ENCODE measurements at regions not wholly inside any gene's neighbourhood (a gene's known extent, or its start where the extent isn't known, plus 50 kb on each side); places are given as distances from the start of the nearest gene placed in this dataset.

DNA sequence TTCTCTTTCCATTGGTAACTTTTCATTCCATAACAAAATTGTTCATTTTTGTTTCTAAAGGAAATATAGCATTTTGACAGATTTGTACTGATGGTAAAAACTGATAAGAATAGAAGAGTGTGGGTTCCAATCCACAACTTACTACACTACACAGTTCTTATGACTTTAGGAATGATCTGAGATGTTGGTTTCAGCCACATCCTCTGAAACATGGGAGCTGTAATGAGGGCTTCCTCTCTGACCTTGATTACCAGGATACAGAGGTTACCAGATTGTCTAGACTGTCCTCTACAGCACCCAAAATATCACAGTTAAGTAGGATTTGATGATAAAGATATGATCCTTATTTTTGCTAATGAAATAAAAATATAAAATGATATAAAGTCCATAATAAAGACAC is 1184.6 kb downstream of the FLRT2 start:
- H2AK5ac ChIP-seq (ENCODE audit: low read depth, low read length) = no peak overlapping the region
- TF ChIP-seq RCOR1 (IDR thresholded peaks at IDR 0.05; ENCODE audit: insufficient replicate concordance, low read length) (no peak), CEBPB (IDR thresholded peaks at IDR 0.05; ENCODE audit: low read depth, low read length) (no peak), NFE2L2 (IDR thresholded peaks at IDR 0.05; ENCODE audit: low read depth, low read length) (no peak), RAD21 (IDR thresholded peaks at IDR 0.05; ENCODE audit: low read length) (no peak), MAFK (IDR thresholded peaks at IDR 0.05; ENCODE audit: low read depth, low read length) (no peak), POLR2A (IDR thresholded peaks at IDR 0.05; ENCODE audit: low read depth, low read length) (no peak), MAZ (IDR thresholded peaks at IDR 0.05; ENCODE audit: borderline replicate concordance, low read depth, low read length) (no peak), RFX5 (IDR thresholded peaks at IDR 0.05; ENCODE audit: low read depth, low read length) (no peak), CHD1 (IDR thresholded peaks at IDR 0.05; ENCODE audit: low read depth, low read length) (no peak), BHLHE40 (IDR thresholded peaks at IDR 0.05; ENCODE audit: low read depth, low read length) (no peak), MXI1 (IDR thresholded peaks at IDR 0.05; ENCODE audit: borderline replicate concordance, low read depth, low read length) (no peak), SMC3 (IDR thresholded peaks at IDR 0.05; ENCODE audit: low read depth, low read length) (no peak), FOS (IDR thresholded peaks at IDR 0.05; ENCODE audit: low read depth, low read length) (no peak)
- TF ChIP-seq, protein P1, sequence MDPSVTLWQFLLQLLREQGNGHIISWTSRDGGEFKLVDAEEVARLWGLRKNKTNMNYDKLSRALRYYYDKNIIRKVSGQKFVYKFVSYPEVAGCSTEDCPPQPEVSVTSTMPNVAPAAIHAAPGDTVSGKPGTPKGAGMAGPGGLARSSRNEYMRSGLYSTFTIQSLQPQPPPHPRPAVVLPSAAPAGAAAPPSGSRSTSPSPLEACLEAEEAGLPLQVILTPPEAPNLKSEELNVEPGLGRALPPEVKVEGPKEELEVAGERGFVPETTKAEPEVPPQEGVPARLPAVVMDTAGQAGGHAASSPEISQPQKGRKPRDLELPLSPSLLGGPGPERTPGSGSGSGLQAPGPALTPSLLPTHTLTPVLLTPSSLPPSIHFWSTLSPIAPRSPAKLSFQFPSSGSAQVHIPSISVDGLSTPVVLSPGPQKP (IDR thresholded peaks at IDR 0.05; ENCODE audit: borderline replicate concordance, low read depth, low read length) = no peak
- TF ChIP-seq, protein P2, sequence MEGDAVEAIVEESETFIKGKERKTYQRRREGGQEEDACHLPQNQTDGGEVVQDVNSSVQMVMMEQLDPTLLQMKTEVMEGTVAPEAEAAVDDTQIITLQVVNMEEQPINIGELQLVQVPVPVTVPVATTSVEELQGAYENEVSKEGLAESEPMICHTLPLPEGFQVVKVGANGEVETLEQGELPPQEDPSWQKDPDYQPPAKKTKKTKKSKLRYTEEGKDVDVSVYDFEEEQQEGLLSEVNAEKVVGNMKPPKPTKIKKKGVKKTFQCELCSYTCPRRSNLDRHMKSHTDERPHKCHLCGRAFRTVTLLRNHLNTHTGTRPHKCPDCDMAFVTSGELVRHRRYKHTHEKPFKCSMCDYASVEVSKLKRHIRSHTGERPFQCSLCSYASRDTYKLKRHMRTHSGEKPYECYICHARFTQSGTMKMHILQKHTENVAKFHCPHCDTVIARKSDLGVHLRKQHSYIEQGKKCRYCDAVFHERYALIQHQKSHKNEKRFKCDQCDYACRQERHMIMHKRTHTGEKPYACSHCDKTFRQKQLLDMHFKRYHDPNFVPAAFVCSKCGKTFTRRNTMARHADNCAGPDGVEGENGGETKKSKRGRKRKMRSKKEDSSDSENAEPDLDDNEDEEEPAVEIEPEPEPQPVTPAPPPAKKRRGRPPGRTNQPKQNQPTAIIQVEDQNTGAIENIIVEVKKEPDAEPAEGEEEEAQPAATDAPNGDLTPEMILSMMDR (conservative IDR thresholded peaks at IDR 0.05; ENCODE audit: low read depth, low read length) = no peak
- TF ChIP-seq, protein P3, sequence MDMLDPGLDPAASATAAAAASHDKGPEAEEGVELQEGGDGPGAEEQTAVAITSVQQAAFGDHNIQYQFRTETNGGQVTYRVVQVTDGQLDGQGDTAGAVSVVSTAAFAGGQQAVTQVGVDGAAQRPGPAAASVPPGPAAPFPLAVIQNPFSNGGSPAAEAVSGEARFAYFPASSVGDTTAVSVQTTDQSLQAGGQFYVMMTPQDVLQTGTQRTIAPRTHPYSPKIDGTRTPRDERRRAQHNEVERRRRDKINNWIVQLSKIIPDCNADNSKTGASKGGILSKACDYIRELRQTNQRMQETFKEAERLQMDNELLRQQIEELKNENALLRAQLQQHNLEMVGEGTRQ (IDR thresholded peaks at IDR 0.05; ENCODE audit: low read depth, low read length) = no peak
- no peak overlapping the region for H2BK20ac ChIP-seq (ENCODE audit: low read depth, low read length)
- H2AK9ac ChIP-seq (replicated peaks; ENCODE audit: low read depth, low read length, poor library complexity) = no peak overlapping the region
- H3K4me2 ChIP-seq (ENCODE audit: low read depth, low read length) = no peak overlapping the region
- no peaks in the 10 kb centered on the region for H3K4me1 ChIP-seq (ENCODE audit: control insufficient read depth, insufficient read depth, low read length)
- no peak overlapping the region for H2BK120ac ChIP-seq (ENCODE audit: low read depth, low read length)
- H4K91ac ChIP-seq (ENCODE audit: insufficient read depth, low read depth, low read length) = no peak overlapping the region
- ATAC-seq (ENCODE audit: low read depth) (no peak), DNase-seq (no peak)
- no peak overlapping the region for H3K27ac ChIP-seq (ENCODE audit: insufficient read depth, low read length)
- H4K8ac ChIP-seq (ENCODE audit: low read depth in 2 of 2, low read length in 2 of 2) = no peak overlapping the region
- no peak overlapping the region for H3K4ac ChIP-seq (ENCODE audit: low read depth, low read length)
- H3K18ac ChIP-seq (ENCODE audit: low read depth, low read length) = no peak overlapping the region
- dilution Hi-C loops (cut with HindIII; ENCODE audit: low sequenced_read_pairs, unreplicated experiment) (no loop called here), intact Hi-C loops (cut with micrococcal nuclease) (no loop called here), in situ Hi-C loops (cut with MboI; ENCODE audit: low sequenced_read_pairs) (no loop called here)
- no peaks in the 10 kb centered on the region for H4K20me1 ChIP-seq (ENCODE audit: insufficient read depth, low read length)
- CTCF ChIA-PET = no interaction called here
- H2AFZ ChIP-seq (replicated peaks; ENCODE audit: low read length, poor library complexity) = no peak overlapping the region
- H3K56ac ChIP-seq (ENCODE audit: extremely low read depth, insufficient read depth, low read length) = no peak overlapping the region
- H3K14ac ChIP-seq (replicated peaks; ENCODE audit: low read depth, low read length) = no peak overlapping the region
- no peaks in the 10 kb centered on the region for H3K27me3 ChIP-seq (ENCODE audit: control insufficient read depth, insufficient read depth, low read length)
- no peak overlapping the region for H3K9ac ChIP-seq (ENCODE audit: low read depth, low read length)
- H3K9me3 ChIP-seq (ENCODE audit: control insufficient read depth, insufficient read depth, low read length) = no peaks in the 10 kb centered on the region
- H2BK5ac ChIP-seq (ENCODE audit: low read depth, low read length, poor library complexity, severe bottlenecking) = no peak overlapping the region
- POLR2A ChIA-PET (ENCODE audit: unreplicated experiment) = no interaction called here
- H3K79me1 ChIP-seq (ENCODE audit: low read depth in 1 of 2, low read length in 2 of 2) = no peaks in the 10 kb centered on the region
- H3K9me1 ChIP-seq (ENCODE audit: insufficient read depth, low read length) = no peaks in the 10 kb centered on the region
- H3K36me3 ChIP-seq (ENCODE audit: control insufficient read depth, insufficient read depth, low read length) = no peaks in the 10 kb centered on the region
- H2BK15ac ChIP-seq (ENCODE audit: low read depth, low read length) = no peak overlapping the region
- no peak overlapping the region for H3K4me3 ChIP-seq (ENCODE audit: insufficient read depth, low read depth, low read length)
- no TSS peak for BruUV-seq (replicated peaks)
- H3K23ac ChIP-seq (ENCODE audit: low read depth, low read length) = no peak overlapping the region
- no peak overlapping the region for H4K5ac ChIP-seq (ENCODE audit: low read depth, low read length)

All from IMR-90 (cell line).